NAMALWA (cell line): ENCODE measurements at regions not wholly inside any gene's neighbourhood (a gene's known extent, or its start where the extent isn't known, plus 50 kb on each side); places are given as distances from the start of the nearest gene placed in this dataset.

Experiments used
- DNase-seq: peaks from one replicate; pipeline ENCODE4 v3.0.0-alpha.2; 2015; ENCODE audit warnings: low spot score

DNA sequence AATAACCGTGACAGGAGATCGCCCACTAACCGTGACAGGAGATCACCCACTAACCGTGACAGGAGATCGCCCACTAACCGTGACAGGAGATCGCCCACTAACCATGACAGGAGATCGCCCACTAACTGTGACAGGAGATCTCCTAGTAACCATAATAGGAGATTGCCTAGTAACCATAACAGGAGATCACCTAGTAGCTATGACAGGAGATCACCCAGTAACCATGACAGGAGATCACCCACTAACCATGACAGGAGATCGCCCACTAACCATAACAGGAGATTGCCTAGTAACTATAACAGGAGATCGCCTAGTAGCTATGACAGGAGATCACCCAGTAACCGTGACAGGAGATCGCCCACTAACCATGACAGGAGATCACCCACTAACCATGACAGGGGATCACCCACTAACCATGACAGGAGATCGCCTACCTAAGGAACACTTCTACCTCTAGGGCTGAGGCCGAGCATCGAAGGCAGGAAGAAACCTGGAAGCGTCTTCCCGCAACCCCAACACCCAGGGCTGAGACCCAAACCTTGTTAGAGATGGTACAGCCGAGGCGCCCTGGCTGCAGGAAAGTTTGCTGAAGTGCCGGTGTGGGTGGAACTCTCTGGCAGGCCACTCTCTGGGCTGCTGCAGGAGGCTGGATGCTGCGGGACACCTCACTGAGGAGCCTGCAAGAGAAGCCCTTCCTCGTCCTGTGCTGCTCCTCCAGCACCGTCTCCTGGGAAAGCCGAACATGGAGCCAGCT, 67.5 kb upstream of the THY1 start:
- DNase-seq, result no peak

- DNase-seq, result no peak
Measured at GRCh38 chr11:119489087-119489486, 66.1 kb upstream of the THY1 start.

DNA sequence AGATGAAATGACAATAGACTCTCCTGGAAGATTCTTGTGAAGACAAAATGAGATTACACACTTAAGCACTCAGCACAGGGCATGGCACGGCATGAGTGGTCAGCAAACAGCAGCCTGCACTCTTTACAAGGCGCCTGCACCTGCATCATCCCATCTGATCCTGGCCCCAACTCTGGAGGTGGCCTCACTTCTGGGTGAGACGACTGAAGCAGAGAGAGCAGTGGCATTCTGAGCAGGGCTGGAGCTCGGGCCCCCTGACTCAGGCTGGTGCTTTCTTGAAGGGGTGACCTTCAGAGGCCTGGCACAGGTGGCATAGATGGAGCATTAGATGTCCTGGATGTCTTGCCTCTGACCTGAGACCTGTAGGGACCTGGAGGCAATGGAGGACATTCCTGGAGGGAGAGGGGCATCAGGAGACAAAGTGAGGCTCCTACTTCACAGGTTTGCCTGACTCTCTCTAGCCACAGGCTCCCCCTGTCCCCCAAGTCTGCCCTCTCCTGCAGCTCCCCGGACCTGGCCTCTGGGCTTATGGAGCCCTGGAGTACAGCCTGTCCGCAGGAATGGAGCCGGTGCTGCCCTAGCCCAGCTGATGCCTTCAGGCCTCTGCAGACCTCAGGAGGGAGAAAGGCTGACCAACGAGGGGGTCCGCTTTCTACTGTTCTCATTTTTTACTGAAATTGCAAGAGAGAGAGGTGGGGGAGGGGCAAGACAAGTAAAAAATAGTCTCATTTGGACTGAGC, 65.5 kb upstream of the THY1 start:
- no peak for DNase-seq

DNA sequence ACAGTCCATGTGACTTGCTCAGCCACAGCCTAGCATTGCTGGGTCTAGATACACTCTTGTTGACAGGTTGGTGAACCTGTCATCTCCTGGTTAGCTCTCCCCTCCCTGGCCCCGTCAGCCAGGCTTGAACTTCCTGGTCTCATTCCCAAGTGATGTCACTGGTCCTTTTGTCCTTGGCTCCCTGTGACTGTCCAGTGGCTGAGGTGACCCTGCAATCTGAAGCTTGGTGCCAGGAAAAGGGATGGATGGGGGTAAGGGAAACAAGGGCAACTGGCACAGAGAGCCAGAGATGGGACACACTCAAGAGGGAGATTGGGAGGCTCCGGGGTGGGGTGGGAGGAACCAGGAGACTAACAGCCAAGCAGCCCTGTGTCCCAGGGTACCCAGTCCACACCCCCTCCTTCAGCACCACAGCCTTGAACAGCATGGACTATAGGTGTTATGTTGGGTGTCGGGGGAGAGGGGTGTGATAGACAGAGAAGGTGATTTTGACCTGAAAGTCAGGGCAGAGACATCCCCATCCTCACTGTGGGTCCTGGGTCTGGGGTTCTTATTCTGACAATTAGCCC, 63.8 kb upstream of the THY1 start:
- no peak for DNase-seq

DNA sequence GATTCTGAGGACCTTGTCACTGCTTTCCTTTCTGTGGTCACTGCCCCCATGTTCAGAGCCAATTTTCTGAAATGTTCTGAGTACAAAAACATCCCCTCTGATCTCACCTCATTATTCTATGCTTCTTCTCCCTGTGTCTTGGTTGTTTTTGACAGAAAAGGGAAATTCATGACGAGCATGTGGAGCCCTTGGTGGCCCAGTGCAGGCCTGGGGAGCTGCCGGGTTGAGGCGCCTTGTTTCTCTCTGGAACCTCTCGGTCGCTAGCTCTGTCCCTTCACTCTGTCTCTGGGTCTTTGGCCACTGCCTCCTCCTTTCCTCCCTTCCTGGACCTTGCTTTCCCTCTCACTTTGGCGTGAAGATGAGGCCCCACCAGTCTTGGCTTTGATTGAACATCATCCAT, 63.0 kb upstream of the THY1 start:
- no peak for DNase-seq

DNA sequence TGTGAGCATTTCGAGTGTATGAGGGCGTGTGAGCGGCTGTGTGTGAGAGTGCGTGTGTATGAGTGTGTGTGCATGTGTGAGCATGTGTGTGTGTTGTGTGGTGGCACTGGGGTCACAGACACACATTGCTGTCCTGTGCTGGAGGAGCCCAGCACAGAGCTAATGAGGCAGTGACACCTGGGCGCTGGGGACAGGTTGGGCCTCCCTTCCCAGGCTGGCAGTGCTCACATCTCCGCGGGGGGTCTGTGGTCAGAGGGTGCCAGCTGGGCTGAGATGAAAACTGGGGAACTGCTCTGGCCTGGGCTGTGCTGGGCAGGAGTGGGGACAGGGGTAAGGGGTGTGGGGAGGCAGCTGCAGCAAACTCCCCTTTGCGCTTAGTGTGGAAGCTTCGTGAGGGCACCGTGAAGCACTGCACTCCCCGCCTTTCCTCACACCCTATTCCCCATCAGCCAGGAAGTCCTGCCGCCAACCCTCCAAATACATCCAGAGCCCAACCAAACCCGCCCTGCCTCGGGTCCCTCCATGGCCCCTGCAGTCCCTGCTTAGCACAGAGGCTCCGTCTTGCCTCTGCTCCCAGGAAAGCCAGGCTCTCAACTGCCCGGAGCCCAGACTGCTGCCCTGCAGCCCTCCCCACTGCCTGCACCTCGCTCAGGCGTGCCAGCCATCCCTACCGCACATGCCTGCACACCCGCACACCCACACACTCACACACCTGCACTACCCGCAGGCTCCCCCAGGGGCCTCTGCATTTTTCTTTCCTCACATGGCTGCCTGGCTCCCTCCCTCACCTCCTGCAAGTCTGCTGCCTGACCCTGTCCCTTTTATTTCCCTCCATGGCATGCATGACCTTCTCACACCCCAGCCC, 62.0 kb upstream of the THY1 start:
- peak; percentile 52 for DNase-seq

DNA sequence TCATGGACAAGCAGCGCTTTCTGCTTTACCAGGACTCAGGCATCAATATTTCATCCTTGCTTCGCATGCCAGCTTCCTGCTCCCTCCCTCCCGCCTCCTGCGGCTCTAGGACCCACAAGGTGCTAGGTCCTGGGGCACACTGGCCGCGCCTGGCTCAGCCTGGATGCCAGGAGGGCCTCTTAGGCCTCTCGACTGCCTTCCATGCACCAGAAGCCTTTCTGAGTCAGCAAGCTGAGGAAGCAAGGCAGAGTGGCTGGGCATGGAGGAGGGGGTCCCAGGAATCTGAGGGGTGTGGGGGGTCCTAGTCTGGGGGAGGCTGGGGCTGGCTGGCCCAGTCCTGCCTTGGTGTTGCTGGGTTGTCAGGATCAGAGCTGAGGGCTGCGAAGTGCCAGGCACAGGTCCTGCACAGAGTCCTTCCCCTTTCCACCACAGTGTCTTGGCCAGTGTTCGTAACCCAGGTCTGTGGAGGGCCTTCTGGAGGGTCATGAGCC, 61.0 kb upstream of the THY1 start:
- no peak for DNase-seq

- no peak for DNase-seq
Measured at GRCh38 chr11:119483341-119483880, 60.4 kb upstream of the THY1 start.

GRCh38 chr11:119482521-119483011, 59.6 kb upstream of the THY1 start:
- no peak for DNase-seq

- no peak for DNase-seq
Measured at GRCh38 chr11:119481667-119482400, 58.9 kb upstream of the THY1 start.

DNA sequence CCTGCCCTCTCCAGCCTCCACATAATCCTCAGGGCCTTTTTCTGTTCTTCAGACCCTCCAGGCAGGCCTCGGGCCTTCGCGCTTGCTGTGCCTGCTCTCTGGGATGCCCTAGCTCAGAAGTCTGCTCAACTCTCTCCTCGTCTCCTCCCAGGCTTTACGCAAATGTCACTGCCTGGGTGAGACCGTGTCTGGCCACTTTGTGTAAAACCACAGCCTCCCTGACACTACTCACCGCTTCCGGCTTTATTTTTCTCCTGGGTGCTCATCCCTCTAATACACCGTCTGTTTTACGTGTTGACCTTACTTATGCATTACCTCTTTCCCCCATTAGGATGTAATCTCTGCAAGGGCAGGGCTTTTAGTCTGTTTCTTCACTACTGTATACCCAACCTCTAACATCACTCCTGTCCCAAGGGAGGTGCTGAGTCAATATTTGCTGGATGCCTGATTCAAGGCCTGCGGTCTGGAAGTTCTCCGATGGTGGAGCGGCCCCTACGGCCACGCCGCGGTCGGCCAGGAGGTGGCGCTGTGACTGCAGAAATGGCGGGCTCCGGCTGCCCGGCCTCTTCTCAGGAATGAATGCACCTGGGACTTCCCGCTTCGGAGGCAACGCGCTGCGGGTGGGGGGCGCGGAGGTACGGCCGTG, 58.2 kb upstream of the THY1 start:
- peak; percentile 68 for DNase-seq

GRCh38 chr11:119480380-119481020, 57.5 kb upstream of the THY1 start:
- no peak for DNase-seq

GRCh38 chr11:119479685-119480275, 56.8 kb upstream of the THY1 start:
- peak; percentile 33 for DNase-seq

DNA sequence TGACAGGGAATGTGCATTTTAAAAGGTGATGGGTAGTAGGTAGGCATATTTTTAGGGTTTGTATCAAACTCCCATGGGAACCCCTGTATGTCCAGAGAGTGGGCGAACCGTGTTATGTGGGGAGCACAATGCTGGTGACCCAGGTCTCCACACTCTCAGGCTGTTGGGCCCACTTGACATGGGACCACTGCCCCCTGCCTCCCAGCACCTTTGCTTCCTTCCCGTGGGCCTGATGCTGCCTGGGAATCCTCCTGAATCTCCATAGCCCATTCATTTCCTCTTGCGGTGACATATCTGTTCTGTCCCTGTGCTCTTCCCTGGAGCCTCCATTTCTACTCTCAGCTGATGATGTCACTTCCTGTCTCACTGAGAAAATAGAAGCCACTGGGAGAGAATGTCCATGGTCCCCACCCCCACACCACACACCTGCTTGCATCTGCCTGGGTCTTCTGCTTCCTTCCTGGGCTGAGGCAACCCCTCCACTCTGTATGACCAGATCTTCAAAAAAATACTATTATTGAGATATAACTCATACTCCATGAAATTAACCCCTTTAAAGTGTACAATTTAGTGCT, 55.8 kb upstream of the THY1 start:
- no peak for DNase-seq

GRCh38 chr11:119476666-119477331, 53.8 kb upstream of the THY1 start:
- DNase-seq, result no peak

DNA sequence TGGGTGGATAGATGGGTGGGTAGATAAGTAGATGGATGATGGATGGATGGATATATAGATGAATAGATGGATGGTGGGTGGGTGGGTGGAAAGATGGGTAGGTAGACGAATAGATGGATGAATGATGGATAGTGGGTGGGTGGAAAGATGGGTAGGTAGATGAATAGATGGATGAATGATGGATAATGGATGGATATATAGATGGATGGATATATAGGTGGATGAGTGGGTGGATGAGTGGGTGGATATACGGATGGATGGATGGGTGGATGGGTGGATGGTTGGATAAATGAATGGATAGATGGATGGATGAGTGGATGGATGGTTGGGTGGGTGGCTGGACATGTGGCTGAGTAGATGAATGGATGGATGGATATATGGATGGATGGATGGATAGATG, 53.1 kb upstream of the THY1 start:
- no peak for DNase-seq

DNA sequence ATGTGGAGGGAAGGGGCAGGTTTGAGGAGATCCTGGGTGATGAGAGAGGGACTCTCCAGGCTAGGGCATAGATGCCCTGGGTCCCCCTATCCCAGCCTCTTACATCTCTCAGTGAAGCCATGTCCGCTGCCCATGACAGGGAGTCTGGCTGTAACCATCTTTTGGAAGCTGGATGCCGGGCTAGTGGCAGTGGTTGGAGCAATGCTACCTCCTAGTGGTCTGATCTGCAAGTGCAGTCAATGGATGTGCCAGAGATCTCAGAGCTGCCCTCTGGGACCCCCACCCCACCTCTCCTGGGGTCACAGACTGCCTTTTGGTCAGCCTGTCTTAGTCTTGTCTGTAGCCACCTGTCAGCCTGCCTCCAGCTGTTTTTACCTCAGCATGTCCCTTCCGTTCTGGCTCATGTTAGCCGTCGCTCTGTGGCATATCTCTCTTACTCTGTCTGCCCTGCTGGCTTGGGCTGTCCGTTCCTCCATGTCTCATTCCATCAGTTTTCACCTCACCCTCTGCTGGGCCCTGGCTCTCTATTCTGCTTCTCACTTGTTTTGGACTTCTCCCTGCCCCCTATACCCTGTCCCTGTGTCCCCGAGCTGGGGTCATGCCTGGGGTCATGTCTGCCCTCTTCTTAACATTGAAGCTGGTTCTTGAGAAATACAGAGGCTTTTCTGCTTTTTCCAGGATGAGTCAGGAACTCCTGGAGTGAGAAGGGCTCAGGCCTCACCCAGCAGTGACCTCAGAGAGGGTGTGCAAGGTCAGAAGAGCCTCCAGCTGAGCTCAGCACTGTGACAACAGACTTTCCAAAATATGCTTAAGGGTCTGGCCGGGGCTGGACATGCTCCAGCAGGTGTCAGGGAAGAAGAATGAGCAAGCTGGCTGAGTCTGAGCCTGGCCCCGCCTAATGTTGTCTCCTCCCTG, 52.0 kb upstream of the THY1 start:
- peak; percentile 75 for DNase-seq
